Fibroblast of lung (primary cell): ENCODE measurements at regions not wholly inside any gene's neighbourhood (a gene's known extent, or its start where the extent isn't known, plus 50 kb on each side); places are given as distances from the start of the nearest gene placed in this dataset.

Experiments used
- DNase-seq, 2 donors: peaks; one replicate each; pipeline versions ENCODE4 v3.0.0 to v3.0.0-alpha.2; 2010; ENCODE audit warnings: low read depth in 2 of 2
- H2AFZ ChIP-seq: 2 replicates; pipeline ENCODE4 v1.5.1; 2012; ENCODE audit warnings: low read length, control low read depth, inconsistent platforms
- H3K27ac ChIP-seq: 2 replicates; pipeline ENCODE4 v1.5.1; 2011; ENCODE audit warnings: low read length, control low read depth; ENCODE audit not compliant: insufficient read depth
- H3K27me3 ChIP-seq: 2 replicates; pipeline ENCODE4 v1.5.1; 2011; ENCODE audit warnings: mild to moderate bottlenecking, low read length; ENCODE audit not compliant: control insufficient read depth, insufficient read depth
- H3K36me3 ChIP-seq: 2 replicates; pipeline ENCODE4 v1.5.1; 2011; ENCODE audit warnings: low read length; ENCODE audit not compliant: control insufficient read depth, insufficient read depth
- H3K4me1 ChIP-seq: 2 replicates; pipeline ENCODE4 v1.5.1; 2011; ENCODE audit warnings: low read length; ENCODE audit not compliant: control insufficient read depth, insufficient read depth; ENCODE audit errors: extremely low read depth
- H3K4me2 ChIP-seq: 2 replicates; pipeline ENCODE4 v1.5.1; 2011; ENCODE audit warnings: low read length, control low read depth; ENCODE audit not compliant: insufficient read depth; ENCODE audit errors: extremely low read depth
- H3K4me3 ChIP-seq, 4 experiments: fragments of 200-600 bp in 1 of 4; sonication (generic) in 1 of 4; replicated peaks in 1 of 4; 2 replicates each; pipeline ENCODE4 v1.5.1; 2011 to 2016; ENCODE audit warnings: low read length in 4 of 4, low read depth in 3 of 4, mild to moderate bottlenecking in 3 of 4, control low read depth in 2 of 4, inconsistent platforms in 1 of 4, mixed read lengths in 1 of 4; ENCODE audit not compliant: insufficient read depth in 1 of 4; ENCODE audit errors: control extremely low read depth in 1 of 4
- H3K79me2 ChIP-seq: 2 replicates; pipeline ENCODE4 v1.5.1; 2012; ENCODE audit warnings: mild to moderate bottlenecking, low read length, inconsistent platforms; ENCODE audit not compliant: control insufficient read depth, insufficient read depth
- H3K9ac ChIP-seq: 2 replicates; pipeline ENCODE4 v1.5.1; 2011; ENCODE audit warnings: mild to moderate bottlenecking, low read length, control low read depth; ENCODE audit not compliant: insufficient read depth
- H3K9me3 ChIP-seq: 2 replicates; pipeline ENCODE4 v1.5.1; 2012; ENCODE audit warnings: low read depth, low read length; ENCODE audit not compliant: control insufficient read depth, insufficient read depth
- H4K20me1 ChIP-seq: 2 replicates; pipeline ENCODE4 v1.5.1; 2011; ENCODE audit warnings: low read length; ENCODE audit not compliant: control insufficient read depth, insufficient read depth; ENCODE audit errors: extremely low read depth
- CTCF ChIP-seq, 2 donors: IDR thresholded peaks in 1 of 2; conservative IDR thresholded peaks in 1 of 2; 1 replicate in 1 of 2; 2 replicates in 1 of 2; pipeline ENCODE4 v1.5.1; 2011 to 2012; ENCODE audit warnings: low read length in 2 of 2, control low read depth in 1 of 2, inconsistent platforms in 1 of 2, low read depth in 1 of 2, mild to moderate bottlenecking in 1 of 2
- EZH2 ChIP-seq: IDR thresholded peaks from 2 replicates; pipeline ENCODE4 v1.5.1; 2012; ENCODE audit warnings: low read length, control low read depth, mild to moderate bottlenecking; ENCODE audit errors: missing control alignments

GRCh38 chr11:120034176-120034875 lies 103.6 kb downstream of the TRIM29 start:
- H3K4me3 ChIP-seq, result no peak overlapping the region
- H3K27me3 ChIP-seq, result no peaks in the 10 kb centered on the region
- no peaks in the 10 kb centered on the region for H3K79me2 ChIP-seq
- TF ChIP-seq CTCF (conservative IDR thresholded peaks at IDR 0.05 in 1 of 2, IDR thresholded peaks at IDR 0.05 in 1 of 2; ENCODE audit: low read depth in 1 of 2, low read length in 2 of 2), result no peak
- no peak for TF ChIP-seq EZH2
- H4K20me1 ChIP-seq, result no peaks in the 10 kb centered on the region
- no peak overlapping the region for H3K4me2 ChIP-seq
- DNase-seq, result no peak
- H2AFZ ChIP-seq, result no peak overlapping the region
- H3K9me3 ChIP-seq, result no peaks in the 10 kb centered on the region
- no peaks in the 10 kb centered on the region for H3K4me1 ChIP-seq
- no peak overlapping the region for H3K9ac ChIP-seq
- no peaks in the 10 kb centered on the region for H3K36me3 ChIP-seq
- H3K27ac ChIP-seq, result no peak overlapping the region

GRCh38 chr11:120032766-120033390 lies 105.0 kb downstream of the TRIM29 start:
- Histone ChIP-seq H3K9ac (no peak overlapping the region), H3K9me3 (no peaks in the 10 kb centered on the region), H3K4me3 (no peak overlapping the region), H3K79me2 (no peaks in the 10 kb centered on the region), H3K4me1 (no peaks in the 10 kb centered on the region), H3K4me2 (no peak overlapping the region), H3K36me3 (no peaks in the 10 kb centered on the region), H2AFZ (no peak overlapping the region), H3K27ac (no peak overlapping the region), H4K20me1 (no peaks in the 10 kb centered on the region), H3K27me3 (no peaks in the 10 kb centered on the region)
- no peak for TF ChIP-seq CTCF (conservative IDR thresholded peaks at IDR 0.05 in 1 of 2, IDR thresholded peaks at IDR 0.05 in 1 of 2; ENCODE audit: low read depth in 1 of 2, low read length in 2 of 2)
- TF ChIP-seq EZH2, result no peak
- no peak for DNase-seq

- H3K27ac ChIP-seq, result no peak overlapping the region
- DNase-seq, result no peak
- H3K4me1 ChIP-seq, result no peaks in the 10 kb centered on the region
- H3K36me3 ChIP-seq, result no peaks in the 10 kb centered on the region
- H3K4me3 ChIP-seq, result no peak overlapping the region
- no peak overlapping the region for H3K4me2 ChIP-seq
- H4K20me1 ChIP-seq, result no peaks in the 10 kb centered on the region
- H3K9me3 ChIP-seq, result no peaks in the 10 kb centered on the region
- H3K9ac ChIP-seq, result no peak overlapping the region
- H3K79me2 ChIP-seq, result no peaks in the 10 kb centered on the region
- H3K27me3 ChIP-seq, result no peaks in the 10 kb centered on the region
- H2AFZ ChIP-seq, result no peak overlapping the region
- TF ChIP-seq EZH2, result no peak
- TF ChIP-seq CTCF (conservative IDR thresholded peaks at IDR 0.05 in 1 of 2, IDR thresholded peaks at IDR 0.05 in 1 of 2; ENCODE audit: low read depth in 1 of 2, low read length in 2 of 2), result no peak
Observed at GRCh38 chr11:120031612-120032600, 106.0 kb downstream of the TRIM29 start.
